ENCODE measurements at regions not wholly inside any gene's neighbourhood (a gene's known extent, or its start where the extent isn't known, plus 50 kb on each side); places are given as distances from the start of the nearest gene placed in this dataset.

DNA sequence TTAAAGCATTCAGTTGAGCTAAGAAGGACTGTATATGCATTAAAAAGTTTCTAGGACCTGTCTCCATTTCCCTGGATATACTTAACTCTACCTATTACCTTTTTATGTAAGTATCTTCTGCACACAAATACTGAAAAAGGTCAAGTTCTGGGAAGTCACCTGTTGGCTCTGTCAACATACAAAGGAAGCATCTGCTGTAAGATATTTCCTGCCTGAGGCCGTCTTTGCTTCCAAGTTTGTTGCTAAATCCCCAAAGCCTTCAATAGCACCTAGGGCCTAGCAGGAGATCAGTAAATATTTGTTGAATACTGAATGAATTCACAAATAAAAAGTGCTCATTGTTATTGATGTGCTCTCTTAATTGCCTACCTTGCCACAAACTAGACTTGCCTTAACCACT is 188.4 kb downstream of the DUSP6 start:
- Histone ChIP-seq H3K36me3 (no peaks in the 10 kb centered on the region), H3K4me1 (ENCODE audit: control insufficient read depth in 1 of 2, low read depth in 2 of 2) (peaks cover 17 to 29% of the 10 kb centered on the region in 2 donors), H3K9me3 (no peaks in the 10 kb centered on the region), H3K27ac (no peak overlapping the region), H3K27me3 (replicated peaks; ENCODE audit: insufficient read depth) (no peaks in the 10 kb centered on the region), H3K4me3 (no peak overlapping the region)
- DNase-seq (ENCODE audit: low spot score): no peak
- no peak for TF ChIP-seq CTCF (IDR thresholded peaks at IDR 0.05)
- ATAC-seq (ENCODE audit: insufficient number of reproducible peaks, low FRiP score, low read depth): no peak

GRCh38 chr12:89162589-89163261 is 189.6 kb downstream of the DUSP6 start:
- no peak for TF ChIP-seq CTCF (IDR thresholded peaks at IDR 0.05)
- peak; percentile 40 for DNase-seq (ENCODE audit: low spot score)
- peak; percentile 82 for ATAC-seq (ENCODE audit: insufficient number of reproducible peaks, low FRiP score, low read depth)
- no peak overlapping the region for H3K4me3 ChIP-seq
- peak overlapping the region; percentile 53 to 62 for H3K27ac ChIP-seq
- H3K9me3 ChIP-seq: no peaks in the 10 kb centered on the region
- no peaks in the 10 kb centered on the region for H3K27me3 ChIP-seq (replicated peaks; ENCODE audit: insufficient read depth)
- no peaks in the 10 kb centered on the region for H3K36me3 ChIP-seq
- H3K4me1 ChIP-seq (ENCODE audit: control insufficient read depth in 1 of 2, low read depth in 2 of 2): peaks cover 17 to 29% of the 10 kb centered on the region in 2 donors

GRCh38 chr12:89161557-89161956 is 190.7 kb downstream of the DUSP6 start:
- no peaks in the 10 kb centered on the region for H3K27me3 ChIP-seq (replicated peaks; ENCODE audit: insufficient read depth)
- no peak for ATAC-seq (ENCODE audit: insufficient number of reproducible peaks, low FRiP score, low read depth)
- no peaks in the 10 kb centered on the region for H3K36me3 ChIP-seq
- H3K4me1 ChIP-seq (ENCODE audit: control insufficient read depth in 1 of 2, low read depth in 2 of 2): peaks cover 19 to 30% of the 10 kb centered on the region in 2 donors
- no peak overlapping the region for H3K4me3 ChIP-seq
- no peaks in the 10 kb centered on the region for H3K9me3 ChIP-seq
- TF ChIP-seq CTCF (IDR thresholded peaks at IDR 0.05): no peak
- DNase-seq (ENCODE audit: low spot score): no peak
- no peak overlapping the region for H3K27ac ChIP-seq

DNA sequence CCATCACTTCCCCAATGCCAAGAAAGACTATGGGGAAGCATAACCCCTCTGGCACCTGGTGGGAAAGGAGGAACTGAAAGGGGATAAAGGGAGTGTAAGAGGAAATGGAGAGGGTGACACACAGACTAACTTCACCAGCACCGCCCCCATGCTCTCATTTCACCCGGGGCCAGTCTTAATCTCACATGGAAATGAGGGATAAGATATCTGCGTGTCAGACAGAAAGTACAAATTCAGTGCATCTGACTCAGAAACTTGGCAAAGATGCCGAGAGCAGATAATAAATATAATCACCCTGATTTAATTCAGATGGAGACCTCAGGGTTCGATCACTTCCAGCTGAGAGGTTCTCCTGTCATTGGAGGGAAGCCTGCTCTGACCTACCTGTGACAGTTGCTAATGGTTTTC is 191.6 kb downstream of the DUSP6 start:
- ATAC-seq (ENCODE audit: insufficient number of reproducible peaks, low FRiP score, low read depth) (no peak), DNase-seq (ENCODE audit: low spot score) (peak; percentile 8)
- no peak overlapping the region for H3K4me3 ChIP-seq
- H3K4me1 ChIP-seq (ENCODE audit: control insufficient read depth in 1 of 2, low read depth in 2 of 2): peaks cover 19 to 28% of the 10 kb centered on the region in 2 donors
- H3K36me3 ChIP-seq: no peaks in the 10 kb centered on the region
- no peak for TF ChIP-seq CTCF (IDR thresholded peaks at IDR 0.05)
- no peaks in the 10 kb centered on the region for H3K27me3 ChIP-seq (replicated peaks; ENCODE audit: insufficient read depth)
- H3K9me3 ChIP-seq: no peaks in the 10 kb centered on the region
- H3K27ac ChIP-seq: no peak overlapping the region

DNA sequence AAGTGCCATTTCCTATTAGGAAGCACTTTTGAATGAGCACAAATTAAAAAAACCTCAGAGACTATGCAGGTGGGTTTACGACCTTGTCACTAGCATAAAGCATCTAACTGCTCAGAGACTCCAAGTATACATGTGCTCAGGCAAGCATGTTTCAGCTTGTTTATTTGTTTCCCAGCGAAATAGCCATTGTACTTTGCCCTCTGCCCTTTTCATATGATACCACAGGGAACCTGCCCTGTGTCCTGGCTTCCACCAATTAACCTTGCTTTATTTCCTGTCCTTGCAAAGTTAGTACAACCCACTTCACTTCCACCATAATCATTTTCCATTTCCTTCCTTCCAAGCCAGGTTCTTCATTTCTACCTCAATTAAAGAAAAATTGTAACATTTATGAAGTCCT is 194.9 kb downstream of the DUSP6 start:
- ATAC-seq (ENCODE audit: insufficient number of reproducible peaks, low FRiP score, low read depth): no peak
- no peaks in the 10 kb centered on the region for H3K36me3 ChIP-seq
- H3K27ac ChIP-seq: no peak overlapping the region
- H3K27me3 ChIP-seq (replicated peaks; ENCODE audit: insufficient read depth): no peaks in the 10 kb centered on the region
- no peaks in the 10 kb centered on the region for H3K9me3 ChIP-seq
- H3K4me3 ChIP-seq: no peak overlapping the region
- TF ChIP-seq CTCF (IDR thresholded peaks at IDR 0.05): no peak
- peaks cover 19 to 23% of the 10 kb centered on the region in 2 donors for H3K4me1 ChIP-seq (ENCODE audit: control insufficient read depth in 1 of 2, low read depth in 2 of 2)
- no peak for DNase-seq (ENCODE audit: low spot score)

All from thoracic aorta (tissue), 2 donors.